ENCODE measurements at regions not wholly inside any gene's neighbourhood (a gene's known extent, or its start where the extent isn't known, plus 50 kb on each side); places are given as distances from the start of the nearest gene placed in this dataset.

DNA sequence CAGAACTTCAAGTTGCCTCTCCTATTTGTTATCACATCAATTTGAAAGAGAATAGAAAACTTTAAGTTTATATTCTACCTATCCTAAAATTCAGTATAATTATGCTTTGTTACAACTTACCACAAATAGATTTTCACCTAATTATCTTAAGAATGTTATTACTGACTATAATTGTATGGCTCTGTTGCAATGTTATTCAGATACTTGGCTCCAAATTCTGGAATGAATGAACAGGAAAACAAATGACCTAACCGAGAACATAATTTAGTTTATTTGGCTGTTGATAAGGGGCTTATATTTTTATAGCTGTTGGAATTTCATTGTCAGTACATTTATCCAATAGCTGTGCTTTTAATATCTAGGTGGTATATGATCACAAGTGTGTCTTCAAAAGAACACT, 173.2 kb upstream of the GULP1 start:
- no peak overlapping the region for H3K4me3 ChIP-seq (ENCODE audit: low read length)
- H3K9me3 ChIP-seq (ENCODE audit: control insufficient read depth, low read length) = no peaks in the 10 kb centered on the region
- TF ChIP-seq, protein P1, sequence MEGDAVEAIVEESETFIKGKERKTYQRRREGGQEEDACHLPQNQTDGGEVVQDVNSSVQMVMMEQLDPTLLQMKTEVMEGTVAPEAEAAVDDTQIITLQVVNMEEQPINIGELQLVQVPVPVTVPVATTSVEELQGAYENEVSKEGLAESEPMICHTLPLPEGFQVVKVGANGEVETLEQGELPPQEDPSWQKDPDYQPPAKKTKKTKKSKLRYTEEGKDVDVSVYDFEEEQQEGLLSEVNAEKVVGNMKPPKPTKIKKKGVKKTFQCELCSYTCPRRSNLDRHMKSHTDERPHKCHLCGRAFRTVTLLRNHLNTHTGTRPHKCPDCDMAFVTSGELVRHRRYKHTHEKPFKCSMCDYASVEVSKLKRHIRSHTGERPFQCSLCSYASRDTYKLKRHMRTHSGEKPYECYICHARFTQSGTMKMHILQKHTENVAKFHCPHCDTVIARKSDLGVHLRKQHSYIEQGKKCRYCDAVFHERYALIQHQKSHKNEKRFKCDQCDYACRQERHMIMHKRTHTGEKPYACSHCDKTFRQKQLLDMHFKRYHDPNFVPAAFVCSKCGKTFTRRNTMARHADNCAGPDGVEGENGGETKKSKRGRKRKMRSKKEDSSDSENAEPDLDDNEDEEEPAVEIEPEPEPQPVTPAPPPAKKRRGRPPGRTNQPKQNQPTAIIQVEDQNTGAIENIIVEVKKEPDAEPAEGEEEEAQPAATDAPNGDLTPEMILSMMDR (conservative IDR thresholded peaks at IDR 0.05) = no peak
- H3K4me1 Mint-ChIP-seq = peaks cover 6% of the 10 kb centered on the region
- DNase-seq = no peak
- H3K36me3 Mint-ChIP-seq (ENCODE audit: low read depth) = peaks cover 2% of the 10 kb centered on the region
- no peaks in the 10 kb centered on the region for H3K27me3 Mint-ChIP-seq (ENCODE audit: insufficient read depth)
- H3K27ac ChIP-seq (ENCODE audit: low read depth, low read length) = no peak overlapping the region
- no peak overlapping the region for H3K9ac ChIP-seq (ENCODE audit: extremely low read depth, low read length, poor library complexity, severe bottlenecking)
- H3K27ac Mint-ChIP-seq = no peak overlapping the region
- no peaks in the 10 kb centered on the region for H3K4me1 ChIP-seq (ENCODE audit: control insufficient read depth, insufficient read depth, low read length)
- no peaks in the 10 kb centered on the region for H3K27me3 ChIP-seq (ENCODE audit: control insufficient read depth, insufficient read depth, low read length, poor library complexity, severe bottlenecking)
- H3K4me3 Mint-ChIP-seq = no peak overlapping the region
- WGBS, 2 experiments (ENCODE audit: insufficient coverage in 1 of 2, insufficient read length in 1 of 2) = 0% methylated on average over 1 of the region's 1 CpG; no CpG with 5 or more reads in 1 of the 2 experiments
- peaks cover 8% of the 10 kb centered on the region for H3K9me3 Mint-ChIP-seq
- H3K36me3 ChIP-seq (ENCODE audit: control insufficient read depth, insufficient read depth, low read length) = peaks cover 4% of the 10 kb centered on the region

DNA sequence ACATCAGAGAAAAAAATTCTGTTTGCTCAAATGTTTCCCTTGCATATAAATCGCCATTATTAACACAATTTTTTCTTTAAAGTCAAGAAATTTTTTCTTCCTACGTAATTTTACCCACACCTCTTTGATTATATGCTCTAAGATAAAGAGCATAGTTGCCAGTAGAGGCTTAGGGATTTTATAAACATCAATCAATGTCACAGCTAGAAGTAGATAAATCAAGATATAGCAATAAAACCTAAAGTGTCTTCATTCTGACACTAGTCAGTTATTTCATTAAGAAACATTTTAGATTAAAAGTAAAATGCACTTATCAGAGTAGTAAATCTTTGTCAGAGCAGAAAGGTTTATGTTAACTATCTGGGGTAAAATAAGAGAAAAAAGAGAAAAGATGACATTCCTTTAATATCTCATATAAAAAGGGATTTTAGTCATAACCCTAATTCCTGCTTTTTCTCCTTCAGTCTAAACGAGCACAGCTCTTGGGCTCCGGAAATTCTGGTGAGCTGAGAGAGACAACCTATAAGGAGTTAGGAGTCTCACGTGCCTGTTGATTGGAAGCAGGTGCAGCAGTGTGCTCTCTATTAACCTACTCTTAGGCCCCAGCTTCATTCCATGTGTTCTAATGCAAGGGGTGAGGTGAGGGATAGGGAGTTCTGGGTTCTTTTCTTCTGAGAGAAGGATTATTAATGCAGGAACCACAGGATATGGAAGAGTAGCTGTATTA, 172.4 kb upstream of the GULP1 start:
- Mint-ChIP-seq H3K4me3 (no peak overlapping the region), H3K36me3 (ENCODE audit: low read depth) (peaks cover 2% of the 10 kb centered on the region), H3K4me1 (no peaks in the 10 kb centered on the region), H3K27ac (no peak overlapping the region), H3K27me3 (ENCODE audit: insufficient read depth) (no peaks in the 10 kb centered on the region), H3K9me3 (peaks cover 8% of the 10 kb centered on the region)
- TF ChIP-seq, protein P1 (conservative IDR thresholded peaks at IDR 0.05) = no peak
- 87% methylated on average over 5 of the region's 5 CpGs; no CpG with 5 or more reads in 1 of the 2 experiments for WGBS, 2 experiments (ENCODE audit: insufficient coverage in 1 of 2, insufficient read length in 1 of 2)
- Histone ChIP-seq H3K4me1 (ENCODE audit: control insufficient read depth, insufficient read depth, low read length) (no peaks in the 10 kb centered on the region), H3K27me3 (ENCODE audit: control insufficient read depth, insufficient read depth, low read length, poor library complexity, severe bottlenecking) (no peaks in the 10 kb centered on the region), H3K9ac (ENCODE audit: extremely low read depth, low read length, poor library complexity, severe bottlenecking) (no peak overlapping the region), H3K36me3 (ENCODE audit: control insufficient read depth, insufficient read depth, low read length) (peaks cover 4% of the 10 kb centered on the region), H3K4me3 (ENCODE audit: low read length) (no peak overlapping the region), H3K27ac (ENCODE audit: low read depth, low read length) (no peak overlapping the region), H3K9me3 (ENCODE audit: control insufficient read depth, low read length) (no peaks in the 10 kb centered on the region)
- no peak for DNase-seq

DNA sequence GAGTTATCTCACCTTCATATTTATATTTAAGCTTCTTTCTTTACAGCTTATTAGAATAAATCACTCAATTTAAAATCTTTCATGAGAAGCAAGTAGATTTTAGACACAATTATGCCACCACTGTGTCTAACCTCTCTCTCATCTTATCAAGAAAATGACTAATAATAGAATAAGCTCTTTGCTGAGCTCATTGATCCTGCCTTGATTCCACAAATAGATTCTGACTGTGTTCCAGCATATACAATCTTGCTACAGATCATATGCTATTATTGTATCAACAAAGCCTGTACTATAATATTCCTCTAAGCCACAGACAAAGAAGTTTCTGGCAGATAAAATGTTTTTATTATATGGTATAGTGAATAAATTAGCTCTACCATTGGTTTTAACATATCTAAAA, 168.7 kb upstream of the GULP1 start:
- TF ChIP-seq, protein P1 (conservative IDR thresholded peaks at IDR 0.05) = no peak
- H3K4me1 Mint-ChIP-seq = no peaks in the 10 kb centered on the region
- peaks cover 9% of the 10 kb centered on the region for H3K9me3 Mint-ChIP-seq
- H3K36me3 Mint-ChIP-seq (ENCODE audit: low read depth) = peaks cover 2% of the 10 kb centered on the region
- Histone ChIP-seq H3K4me3 (ENCODE audit: low read length) (no peak overlapping the region), H3K4me1 (ENCODE audit: control insufficient read depth, insufficient read depth, low read length) (no peaks in the 10 kb centered on the region), H3K27ac (ENCODE audit: low read depth, low read length) (no peak overlapping the region), H3K36me3 (ENCODE audit: control insufficient read depth, insufficient read depth, low read length) (peaks cover 4% of the 10 kb centered on the region), H3K9me3 (ENCODE audit: control insufficient read depth, low read length) (no peaks in the 10 kb centered on the region), H3K9ac (ENCODE audit: extremely low read depth, low read length, poor library complexity, severe bottlenecking) (no peak overlapping the region), H3K27me3 (ENCODE audit: control insufficient read depth, insufficient read depth, low read length, poor library complexity, severe bottlenecking) (no peaks in the 10 kb centered on the region)
- H3K4me3 Mint-ChIP-seq = peak overlapping the region; percentile 50
- DNase-seq = no peak
- no peak overlapping the region for H3K27ac Mint-ChIP-seq
- no peaks in the 10 kb centered on the region for H3K27me3 Mint-ChIP-seq (ENCODE audit: insufficient read depth)

Data from endodermal cell (in vitro differentiated cells).